Natural killer cell (primary cell): ENCODE measurements at regions not wholly inside any gene's neighbourhood (a gene's known extent, or its start where the extent isn't known, plus 50 kb on each side); places are given as distances from the start of the nearest gene placed in this dataset.
"Not testable (repeated sequence)": the region's sequence is repeated elsewhere in the genome, so short reads cannot be mapped to it uniquely, and the experiment has no call there.

Source experiments
- ATAC-seq, 3 donors: fragments of 150-1000 bp in 2 of 3; fragments of 200-7000 bp in 1 of 3; cut with Tn5 transposase; 1 replicate in 1 of 3; 2 replicates in 2 of 3; pipeline ENCODE4 v1.10.0; 2021; ENCODE audit warnings: mild to moderate bottlenecking in 2 of 3, moderate library complexity in 2 of 3
- DNase-seq, 2 donors: peaks; one replicate each; pipeline versions ENCODE4 v3.0.0 to v3.0.0-alpha.2; 2013 to 2021; ENCODE audit warnings: mixed read lengths in 1 of 2
- H3K27ac ChIP-seq: one replicate; pipeline ENCODE4 v1.5.1; 2013; ENCODE audit warnings: mild to moderate bottlenecking, low read length
- H3K27me3 ChIP-seq: one replicate; pipeline ENCODE4 v1.6.1; 2013; ENCODE audit warnings: low read length; ENCODE audit not compliant: control insufficient read depth, insufficient read depth
- H3K36me3 ChIP-seq: one replicate; pipeline ENCODE4 v1.6.1; 2013; ENCODE audit warnings: low read length; ENCODE audit not compliant: control insufficient read depth, insufficient read depth
- H3K4me1 ChIP-seq: one replicate; pipeline ENCODE4 v1.6.1; 2013; ENCODE audit warnings: low read length; ENCODE audit not compliant: control insufficient read depth, insufficient read depth
- H3K4me3 ChIP-seq: one replicate; pipeline ENCODE4 v1.5.1; 2013; ENCODE audit warnings: low read length
- H3K9me3 ChIP-seq: one replicate; pipeline ENCODE4 v1.6.1; 2013; ENCODE audit warnings: low read length; ENCODE audit not compliant: control insufficient read depth, insufficient read depth
- H3K27ac Mint-ChIP-seq, 2 donors: one replicate each; pipeline ENCODE4 v1.8.0; 2022; ENCODE audit warnings: mild to moderate bottlenecking in 2 of 2, mixed read lengths in 2 of 2, moderate library complexity in 1 of 2
- H3K27me3 Mint-ChIP-seq, 2 donors: one replicate each; pipeline ENCODE4 v1.8.0; 2022; ENCODE audit warnings: low read depth in 2 of 2, mixed read lengths in 2 of 2
- H3K36me3 Mint-ChIP-seq: one replicate; pipeline ENCODE4 v1.8.0; 2022; ENCODE audit warnings: mixed read lengths
- H3K4me1 Mint-ChIP-seq, 2 donors: one replicate each; pipeline ENCODE4 v1.8.0; 2022; ENCODE audit warnings: mixed read lengths in 2 of 2
- H3K4me3 Mint-ChIP-seq: one replicate; pipeline ENCODE4 v1.8.0; 2022; ENCODE audit warnings: mild to moderate bottlenecking, moderate library complexity, mixed read lengths
- H3K9me3 Mint-ChIP-seq, 2 donors: one replicate each; pipeline ENCODE4 v1.8.0; 2022; ENCODE audit warnings: mixed read lengths in 2 of 2
- CTCF ChIP-seq: fragments of 200-600 bp; IDR thresholded peaks from one replicate; pipeline ENCODE4 v1.8.0; 2022; ENCODE audit warnings: antibody characterized with exemption
- WGBS: methylation state at CpG from one replicate; pipeline ENCODE4 v1.1.7; 2013; ENCODE audit warnings: missing lambda C conversion rate; ENCODE audit not compliant: insufficient coverage; 5-methylcytosine and 5-hydroxymethylcytosine counted together
- intact Hi-C: fragments of 100-400 bp; cut with micrococcal nuclease; formaldehyde crosslinking; loops from one replicate; pipeline ENCODE4 v1.14.2; 2022

- H3K9me3 ChIP-seq: no peaks in the 10 kb centered on the region
- Mint-ChIP-seq H3K9me3 (peaks cover 5 to 23% of the 10 kb centered on the region in 2 donors), H3K27ac (no peak overlapping the region), H3K4me3 (no peak overlapping the region), H3K36me3 (peaks cover 6% of the 10 kb centered on the region), H3K4me1 (no peaks in the 10 kb centered on the region), H3K27me3 (no peaks in the 10 kb centered on the region)
- H3K36me3 ChIP-seq: no peaks in the 10 kb centered on the region
- DNase-seq: no peak
- no peaks in the 10 kb centered on the region for H3K27me3 ChIP-seq
- no peak for ATAC-seq
- H3K4me1 ChIP-seq: no peaks in the 10 kb centered on the region
- no peak overlapping the region for H3K27ac ChIP-seq
- no peak for TF ChIP-seq CTCF
- no peak overlapping the region for H3K4me3 ChIP-seq
- intact Hi-C loops: no loop called here
Observed at GRCh38 chrX:88937616-88938015, 190.6 kb downstream of the CPXCR1 start.

- intact Hi-C loops: no loop called here
- H3K4me1 ChIP-seq: no peaks in the 10 kb centered on the region
- Mint-ChIP-seq H3K36me3 (peaks cover 7% of the 10 kb centered on the region), H3K27me3 (no peaks in the 10 kb centered on the region), H3K4me1 (no peaks in the 10 kb centered on the region), H3K4me3 (no peak overlapping the region), H3K27ac (no peak overlapping the region), H3K9me3 (peaks cover 4 to 16% of the 10 kb centered on the region in 2 donors)
- H3K27ac ChIP-seq: no peak overlapping the region
- no peaks in the 10 kb centered on the region for H3K9me3 ChIP-seq
- H3K27me3 ChIP-seq: no peaks in the 10 kb centered on the region
- no peak for TF ChIP-seq CTCF
- ATAC-seq: no peak
- H3K36me3 ChIP-seq: no peaks in the 10 kb centered on the region
- DNase-seq: no peak
- 83% methylated on average over 4 of the region's 5 CpGs for WGBS
- H3K4me3 ChIP-seq: no peak overlapping the region
Observed at GRCh38 chrX:88940904-88941303, 193.9 kb downstream of the CPXCR1 start.

- Mint-ChIP-seq H3K36me3 (peaks cover 7% of the 10 kb centered on the region), H3K4me1 (no peaks in the 10 kb centered on the region), H3K27ac (no peak overlapping the region), H3K4me3 (no peak overlapping the region), H3K9me3 (peaks cover 4 to 13% of the 10 kb centered on the region in 2 donors), H3K27me3 (no peaks in the 10 kb centered on the region)
- no peak overlapping the region for H3K27ac ChIP-seq
- intact Hi-C loops: no loop called here
- H3K4me3 ChIP-seq: no peak overlapping the region
- no peaks in the 10 kb centered on the region for H3K27me3 ChIP-seq
- no peaks in the 10 kb centered on the region for H3K36me3 ChIP-seq
- no peaks in the 10 kb centered on the region for H3K9me3 ChIP-seq
- ATAC-seq (no peak), DNase-seq (no peak)
- no peak for TF ChIP-seq CTCF
- no peaks in the 10 kb centered on the region for H3K4me1 ChIP-seq
Observed at GRCh38 chrX:88944661-88945060, 197.6 kb downstream of the CPXCR1 start.

GRCh38 chrX:88956059-88956458 lies 209.0 kb downstream of the CPXCR1 start:
- DNase-seq, H3K4me3 ChIP-seq, H3K36me3 Mint-ChIP-seq, H3K27ac ChIP-seq, H3K27ac Mint-ChIP-seq, H3K9me3 ChIP-seq, H3K4me1 ChIP-seq, intact Hi-C loops, H3K27me3 Mint-ChIP-seq, H3K4me3 Mint-ChIP-seq, H3K27me3 ChIP-seq, H3K36me3 ChIP-seq, ATAC-seq, H3K4me1 Mint-ChIP-seq: not testable (repeated sequence)
- WGBS: 84% methylated on average over 4 of the region's 4 CpGs
- H3K9me3 Mint-ChIP-seq: peaks cover 6 to 11% of the 10 kb centered on the region in 2 donors
